ENCODE measurements at regions not wholly inside any gene's neighbourhood (a gene's known extent, or its start where the extent isn't known, plus 50 kb on each side); places are given as distances from the start of the nearest gene placed in this dataset.

DNA sequence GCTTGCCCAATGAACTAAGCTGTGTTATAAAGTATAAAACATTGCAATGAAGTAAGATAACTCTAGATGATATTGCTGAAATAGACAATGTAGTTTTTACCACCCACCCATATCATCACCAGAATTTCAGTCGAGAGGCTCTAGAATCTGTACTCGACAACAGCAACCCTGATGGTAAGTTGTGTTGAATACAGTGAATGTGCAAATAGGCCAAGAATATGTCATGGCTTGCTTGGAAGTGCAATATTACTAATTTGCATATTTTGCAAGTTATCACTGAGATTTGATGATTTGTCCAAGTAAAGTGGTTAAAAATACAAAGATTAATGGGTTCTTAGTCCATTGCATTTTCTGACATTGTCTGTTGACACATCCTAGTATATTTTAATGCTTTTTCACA lies 90.6 kb upstream of the TUSC7 start:
- H3K27ac ChIP-seq (ENCODE audit: low read depth in 1 of 2, low read length in 2 of 2), result no peak overlapping the region
- no peak overlapping the region for H3K4me3 ChIP-seq (ENCODE audit: low read depth in 1 of 3, low read length in 3 of 3)
- no peaks in the 10 kb centered on the region for H3K36me3 ChIP-seq (ENCODE audit: control insufficient read depth in 4 of 4, insufficient read depth in 3 of 4, low read depth in 1 of 4, low read length in 3 of 4)
- H3K9me3 ChIP-seq (ENCODE audit: control insufficient read depth in 4 of 4, low read length in 3 of 4), result peaks cover 0 to 6% (median 0%) of the 10 kb centered on the region in 4 donors
- no peaks in the 10 kb centered on the region for H3K4me1 ChIP-seq (ENCODE audit: control insufficient read depth in 4 of 4, insufficient read depth in 4 of 4, low read length in 3 of 4)
- TF ChIP-seq RAD21 (IDR thresholded peaks at IDR 0.05) (no peak), YY1 (IDR thresholded peaks at IDR 0.05) (no peak), GABPA (IDR thresholded peaks at IDR 0.05 in 1 of 2, conservative IDR thresholded peaks at IDR 0.05 in 1 of 2) (no peak)
- TF ChIP-seq, protein P1, sequence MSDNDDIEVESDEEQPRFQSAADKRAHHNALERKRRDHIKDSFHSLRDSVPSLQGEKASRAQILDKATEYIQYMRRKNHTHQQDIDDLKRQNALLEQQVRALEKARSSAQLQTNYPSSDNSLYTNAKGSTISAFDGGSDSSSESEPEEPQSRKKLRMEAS (IDR thresholded peaks at IDR 0.05), result no peak
- WGBS, result 70% methylated on average over 2 of the region's 2 CpGs
- H3K27me3 ChIP-seq (ENCODE audit: control insufficient read depth in 4 of 4, insufficient read depth in 4 of 4, low read length in 3 of 4), result peaks cover 0 to 5% (median 0%) of the 10 kb centered on the region in 4 donors
- DNase-seq (ENCODE audit: low spot score), result no peak
- H3K9ac ChIP-seq (ENCODE audit: low read depth in 1 of 2, low read length in 2 of 2), result no peak overlapping the region

DNA sequence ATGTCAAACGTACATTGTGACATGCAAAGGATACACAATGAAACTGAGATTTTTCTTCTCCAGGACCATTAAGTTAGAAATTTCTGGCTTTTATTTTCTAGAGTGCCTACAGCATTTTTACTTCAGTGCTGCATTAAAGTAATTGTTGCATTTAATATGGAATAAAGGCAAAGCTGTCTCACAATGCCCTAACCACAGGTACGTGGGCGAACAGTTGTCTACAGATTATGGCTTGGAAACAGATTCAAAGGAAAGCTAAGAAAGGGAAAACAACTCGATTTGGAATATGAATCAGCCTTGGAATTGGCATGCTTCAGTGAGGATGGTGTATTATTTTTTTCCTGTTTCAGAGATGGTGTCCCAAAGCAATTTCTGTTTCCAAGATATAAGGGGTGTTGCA lies 79.1 kb upstream of the TUSC7 start:
- H3K36me3 ChIP-seq (ENCODE audit: control insufficient read depth in 4 of 4, insufficient read depth in 3 of 4, low read depth in 1 of 4, low read length in 3 of 4), result no peaks in the 10 kb centered on the region
- no peak overlapping the region for H3K9ac ChIP-seq (ENCODE audit: low read depth in 1 of 2, low read length in 2 of 2)
- H3K27ac ChIP-seq (ENCODE audit: low read depth in 1 of 2, low read length in 2 of 2), result no peak overlapping the region
- no peaks in the 10 kb centered on the region for H3K27me3 ChIP-seq (ENCODE audit: control insufficient read depth in 4 of 4, insufficient read depth in 4 of 4, low read length in 3 of 4)
- DNase-seq (ENCODE audit: low spot score), result no peak
- WGBS, result 52% methylated on average over 4 of the region's 4 CpGs
- peaks cover 0 to 2% (median 0%) of the 10 kb centered on the region in 4 donors for H3K9me3 ChIP-seq (ENCODE audit: control insufficient read depth in 4 of 4, low read length in 3 of 4)
- no peak overlapping the region for H3K4me3 ChIP-seq (ENCODE audit: low read depth in 1 of 3, low read length in 3 of 3)
- TF ChIP-seq YY1 (IDR thresholded peaks at IDR 0.05) (no peak), SP1 (IDR thresholded peaks at IDR 0.05) (no peak), RXRA (IDR thresholded peaks at IDR 0.05) (no peak), TAF1 (conservative IDR thresholded peaks at IDR 0.05) (no peak), HNF4G (IDR thresholded peaks at IDR 0.05) (no peak), HNF4A (conservative IDR thresholded peaks at IDR 0.05) (no peak), JUND (IDR thresholded peaks at IDR 0.05) (no peak), RAD21 (IDR thresholded peaks at IDR 0.05) (no peak), GABPA (IDR thresholded peaks at IDR 0.05 in 1 of 2, conservative IDR thresholded peaks at IDR 0.05 in 1 of 2) (no peak)
- TF ChIP-seq, protein P1 (IDR thresholded peaks at IDR 0.05), result no peak
- TF ChIP-seq, protein P2, sequence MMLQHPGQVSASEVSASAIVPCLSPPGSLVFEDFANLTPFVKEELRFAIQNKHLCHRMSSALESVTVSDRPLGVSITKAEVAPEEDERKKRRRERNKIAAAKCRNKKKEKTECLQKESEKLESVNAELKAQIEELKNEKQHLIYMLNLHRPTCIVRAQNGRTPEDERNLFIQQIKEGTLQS (IDR thresholded peaks at IDR 0.05), result no peak
- H3K4me1 ChIP-seq (ENCODE audit: control insufficient read depth in 4 of 4, insufficient read depth in 4 of 4, low read length in 3 of 4), result no peaks in the 10 kb centered on the region

DNA sequence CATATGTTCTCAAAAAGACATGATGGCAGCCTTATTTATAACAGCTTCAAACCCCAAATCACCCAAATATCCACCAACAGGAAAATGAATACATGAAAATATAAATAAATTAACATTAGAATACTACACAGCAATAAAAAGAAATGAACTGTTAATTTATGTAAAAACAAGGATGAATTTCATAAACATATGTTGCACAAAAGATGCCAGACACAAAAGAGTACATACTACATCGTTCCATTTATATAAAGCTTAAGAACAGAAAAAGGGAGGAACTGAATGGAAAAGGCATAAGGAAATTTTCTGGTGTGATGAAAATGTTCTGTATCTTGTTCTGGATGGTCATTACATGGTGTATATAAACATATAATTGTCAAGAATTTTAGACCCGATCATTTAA lies 69.9 kb upstream of the TUSC7 start:
- TF ChIP-seq, protein P3, sequence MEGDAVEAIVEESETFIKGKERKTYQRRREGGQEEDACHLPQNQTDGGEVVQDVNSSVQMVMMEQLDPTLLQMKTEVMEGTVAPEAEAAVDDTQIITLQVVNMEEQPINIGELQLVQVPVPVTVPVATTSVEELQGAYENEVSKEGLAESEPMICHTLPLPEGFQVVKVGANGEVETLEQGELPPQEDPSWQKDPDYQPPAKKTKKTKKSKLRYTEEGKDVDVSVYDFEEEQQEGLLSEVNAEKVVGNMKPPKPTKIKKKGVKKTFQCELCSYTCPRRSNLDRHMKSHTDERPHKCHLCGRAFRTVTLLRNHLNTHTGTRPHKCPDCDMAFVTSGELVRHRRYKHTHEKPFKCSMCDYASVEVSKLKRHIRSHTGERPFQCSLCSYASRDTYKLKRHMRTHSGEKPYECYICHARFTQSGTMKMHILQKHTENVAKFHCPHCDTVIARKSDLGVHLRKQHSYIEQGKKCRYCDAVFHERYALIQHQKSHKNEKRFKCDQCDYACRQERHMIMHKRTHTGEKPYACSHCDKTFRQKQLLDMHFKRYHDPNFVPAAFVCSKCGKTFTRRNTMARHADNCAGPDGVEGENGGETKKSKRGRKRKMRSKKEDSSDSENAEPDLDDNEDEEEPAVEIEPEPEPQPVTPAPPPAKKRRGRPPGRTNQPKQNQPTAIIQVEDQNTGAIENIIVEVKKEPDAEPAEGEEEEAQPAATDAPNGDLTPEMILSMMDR (IDR thresholded peaks at IDR 0.05; ENCODE audit: low read depth, low read length, missing input control), result no peak
- TF ChIP-seq, protein P1 (IDR thresholded peaks at IDR 0.05), result no peak
- TF ChIP-seq, protein P2 (IDR thresholded peaks at IDR 0.05), result no peak
- TF ChIP-seq RXRA (IDR thresholded peaks at IDR 0.05), result no peak
- TF ChIP-seq HNF4G (IDR thresholded peaks at IDR 0.05), result no peak
- TF ChIP-seq GABPA (IDR thresholded peaks at IDR 0.05 in 1 of 2, conservative IDR thresholded peaks at IDR 0.05 in 1 of 2), result no peak
- TF ChIP-seq NR2F2 (IDR thresholded peaks at IDR 0.05), result no peak
- TF ChIP-seq TAF1 (conservative IDR thresholded peaks at IDR 0.05), result no peak
- TF ChIP-seq, protein P4, sequence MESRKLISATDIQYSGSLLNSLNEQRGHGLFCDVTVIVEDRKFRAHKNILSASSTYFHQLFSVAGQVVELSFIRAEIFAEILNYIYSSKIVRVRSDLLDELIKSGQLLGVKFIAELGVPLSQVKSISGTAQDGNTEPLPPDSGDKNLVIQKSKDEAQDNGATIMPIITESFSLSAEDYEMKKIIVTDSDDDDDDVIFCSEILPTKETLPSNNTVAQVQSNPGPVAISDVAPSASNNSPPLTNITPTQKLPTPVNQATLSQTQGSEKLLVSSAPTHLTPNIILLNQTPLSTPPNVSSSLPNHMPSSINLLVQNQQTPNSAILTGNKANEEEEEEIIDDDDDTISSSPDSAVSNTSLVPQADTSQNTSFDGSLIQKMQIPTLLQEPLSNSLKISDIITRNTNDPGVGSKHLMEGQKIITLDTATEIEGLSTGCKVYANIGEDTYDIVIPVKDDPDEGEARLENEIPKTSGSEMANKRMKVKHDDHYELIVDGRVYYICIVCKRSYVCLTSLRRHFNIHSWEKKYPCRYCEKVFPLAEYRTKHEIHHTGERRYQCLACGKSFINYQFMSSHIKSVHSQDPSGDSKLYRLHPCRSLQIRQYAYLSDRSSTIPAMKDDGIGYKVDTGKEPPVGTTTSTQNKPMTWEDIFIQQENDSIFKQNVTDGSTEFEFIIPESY (IDR thresholded peaks at IDR 0.05), result no peak
- no peak for TF ChIP-seq FOXA1 (IDR thresholded peaks at IDR 0.05)
- no peak for TF ChIP-seq RAD21 (IDR thresholded peaks at IDR 0.05)
- TF ChIP-seq EGR1 (IDR thresholded peaks at IDR 0.05; ENCODE audit: low read depth in 2 of 2), result no peak
- TF ChIP-seq FOXA2 (IDR thresholded peaks at IDR 0.05), result no peak
- TF ChIP-seq, protein P5, sequence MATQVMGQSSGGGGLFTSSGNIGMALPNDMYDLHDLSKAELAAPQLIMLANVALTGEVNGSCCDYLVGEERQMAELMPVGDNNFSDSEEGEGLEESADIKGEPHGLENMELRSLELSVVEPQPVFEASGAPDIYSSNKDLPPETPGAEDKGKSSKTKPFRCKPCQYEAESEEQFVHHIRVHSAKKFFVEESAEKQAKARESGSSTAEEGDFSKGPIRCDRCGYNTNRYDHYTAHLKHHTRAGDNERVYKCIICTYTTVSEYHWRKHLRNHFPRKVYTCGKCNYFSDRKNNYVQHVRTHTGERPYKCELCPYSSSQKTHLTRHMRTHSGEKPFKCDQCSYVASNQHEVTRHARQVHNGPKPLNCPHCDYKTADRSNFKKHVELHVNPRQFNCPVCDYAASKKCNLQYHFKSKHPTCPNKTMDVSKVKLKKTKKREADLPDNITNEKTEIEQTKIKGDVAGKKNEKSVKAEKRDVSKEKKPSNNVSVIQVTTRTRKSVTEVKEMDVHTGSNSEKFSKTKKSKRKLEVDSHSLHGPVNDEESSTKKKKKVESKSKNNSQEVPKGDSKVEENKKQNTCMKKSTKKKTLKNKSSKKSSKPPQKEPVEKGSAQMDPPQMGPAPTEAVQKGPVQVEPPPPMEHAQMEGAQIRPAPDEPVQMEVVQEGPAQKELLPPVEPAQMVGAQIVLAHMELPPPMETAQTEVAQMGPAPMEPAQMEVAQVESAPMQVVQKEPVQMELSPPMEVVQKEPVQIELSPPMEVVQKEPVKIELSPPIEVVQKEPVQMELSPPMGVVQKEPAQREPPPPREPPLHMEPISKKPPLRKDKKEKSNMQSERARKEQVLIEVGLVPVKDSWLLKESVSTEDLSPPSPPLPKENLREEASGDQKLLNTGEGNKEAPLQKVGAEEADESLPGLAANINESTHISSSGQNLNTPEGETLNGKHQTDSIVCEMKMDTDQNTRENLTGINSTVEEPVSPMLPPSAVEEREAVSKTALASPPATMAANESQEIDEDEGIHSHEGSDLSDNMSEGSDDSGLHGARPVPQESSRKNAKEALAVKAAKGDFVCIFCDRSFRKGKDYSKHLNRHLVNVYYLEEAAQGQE (IDR thresholded peaks at IDR 0.05), result no peak
- TF ChIP-seq HNF4A (conservative IDR thresholded peaks at IDR 0.05), result no peak
- TF ChIP-seq JUND (IDR thresholded peaks at IDR 0.05), result no peak
- TF ChIP-seq YY1 (IDR thresholded peaks at IDR 0.05), result no peak
- no peak for TF ChIP-seq SP1 (IDR thresholded peaks at IDR 0.05)
- H3K4me3 ChIP-seq (ENCODE audit: low read depth in 1 of 3, low read length in 3 of 3), result no peak overlapping the region
- no peak overlapping the region for H3K27ac ChIP-seq (ENCODE audit: low read depth in 1 of 2, low read length in 2 of 2)
- H3K9ac ChIP-seq (ENCODE audit: low read depth in 1 of 2, low read length in 2 of 2), result no peak overlapping the region
- no peaks in the 10 kb centered on the region for H3K27me3 ChIP-seq (ENCODE audit: control insufficient read depth in 4 of 4, insufficient read depth in 4 of 4, low read length in 3 of 4)
- H3K9me3 ChIP-seq (ENCODE audit: control insufficient read depth in 4 of 4, low read length in 3 of 4), result no peaks in the 10 kb centered on the region
- no peaks in the 10 kb centered on the region for H3K36me3 ChIP-seq (ENCODE audit: control insufficient read depth in 4 of 4, insufficient read depth in 3 of 4, low read depth in 1 of 4, low read length in 3 of 4)
- no peaks in the 10 kb centered on the region for H3K4me1 ChIP-seq (ENCODE audit: control insufficient read depth in 4 of 4, insufficient read depth in 4 of 4, low read length in 3 of 4)
- no peak for DNase-seq (ENCODE audit: low spot score)
- 63% methylated on average over 2 of the region's 2 CpGs for WGBS

All from liver (tissue), 8 donors.